Nephron (organoid): ENCODE measurements at regions not wholly inside any gene's neighbourhood (a gene's known extent, or its start where the extent isn't known, plus 50 kb on each side); places are given as distances from the start of the nearest gene placed in this dataset.

Source experiments
- H3K27ac Mint-ChIP-seq, 3 experiments: 2 replicates each; pipeline ENCODE4 v1.8.0; 2020; ENCODE audit warnings: mixed read lengths in 3 of 3, mild to moderate bottlenecking in 2 of 3, moderate library complexity in 1 of 3
- H3K27me3 Mint-ChIP-seq: 2 replicates; pipeline ENCODE4 v1.8.0; 2021; ENCODE audit warnings: low read depth, mild to moderate bottlenecking, moderate library complexity, mixed read lengths
- H3K36me3 Mint-ChIP-seq: 2 replicates; pipeline ENCODE4 v1.8.0; 2020; ENCODE audit warnings: low read depth, mixed read lengths
- H3K4me1 Mint-ChIP-seq: 2 replicates; pipeline ENCODE4 v1.8.0; 2020; ENCODE audit warnings: mixed read lengths
- H3K4me3 Mint-ChIP-seq, 3 experiments: 2 replicates each; pipeline ENCODE4 v1.8.0; 2020; ENCODE audit warnings: mild to moderate bottlenecking in 3 of 3, mixed read lengths in 3 of 3, moderate library complexity in 2 of 3
- H3K9me3 Mint-ChIP-seq: 2 replicates; pipeline ENCODE4 v1.8.0; 2020; ENCODE audit warnings: mixed read lengths
- CTCF ChIP-seq, 3 experiments: fragments of 200-600 bp; sonication (generic); IDR thresholded peaks; one replicate each; pipeline ENCODE4 v1.5.0; 2021; ENCODE audit warnings: antibody characterized with exemption in 3 of 3; ENCODE audit not compliant: unreplicated experiment in 3 of 3

- H3K36me3 Mint-ChIP-seq = no peaks in the 10 kb centered on the region
- H3K4me3 Mint-ChIP-seq = no peak overlapping the region
- peaks cover 18% of the 10 kb centered on the region for H3K9me3 Mint-ChIP-seq
- H3K4me1 Mint-ChIP-seq = peaks cover 26% of the 10 kb centered on the region
- no peak overlapping the region for H3K27ac Mint-ChIP-seq
- H3K27me3 Mint-ChIP-seq = no peaks in the 10 kb centered on the region
- no peak for TF ChIP-seq CTCF (IDR thresholded peaks at IDR 0.05; ENCODE audit: unreplicated experiment in 3 of 3)
Measured at GRCh38 chr12:92583910-92584309, 118.9 kb upstream of the PLEKHG7 start.

- Mint-ChIP-seq H3K27me3 (no peaks in the 10 kb centered on the region), H3K36me3 (no peaks in the 10 kb centered on the region), H3K4me1 (peaks cover 26% of the 10 kb centered on the region), H3K27ac (peak overlapping the region; percentile 16 to 86 (median 72)), H3K9me3 (peaks cover 18% of the 10 kb centered on the region), H3K4me3 (peak overlapping the region in 1 of 3 experiments; percentile 40)
- TF ChIP-seq CTCF (IDR thresholded peaks at IDR 0.05; ENCODE audit: unreplicated experiment in 3 of 3) = no peak
Measured at GRCh38 chr12:92582893-92583292, 119.9 kb upstream of the PLEKHG7 start.

- peak overlapping the region; percentile 16 to 86 (median 72) for H3K27ac Mint-ChIP-seq
- H3K27me3 Mint-ChIP-seq = no peaks in the 10 kb centered on the region
- no peak for TF ChIP-seq CTCF (IDR thresholded peaks at IDR 0.05; ENCODE audit: unreplicated experiment in 3 of 3)
- H3K4me3 Mint-ChIP-seq = peak overlapping the region in 1 of 3 experiments; percentile 40
- no peaks in the 10 kb centered on the region for H3K36me3 Mint-ChIP-seq
- H3K9me3 Mint-ChIP-seq = peaks cover 18% of the 10 kb centered on the region
- peaks cover 26% of the 10 kb centered on the region for H3K4me1 Mint-ChIP-seq
Measured at GRCh38 chr12:92582475-92582874, 120.3 kb upstream of the PLEKHG7 start.

GRCh38 chr12:92581604-92582003 lies 121.2 kb upstream of the PLEKHG7 start:
- Mint-ChIP-seq H3K4me3 (peak overlapping the region in 1 of 3 experiments; percentile 12), H3K36me3 (no peaks in the 10 kb centered on the region), H3K27ac (peak overlapping the region; percentile 3 to 86 (median 72)), H3K4me1 (peaks cover 26% of the 10 kb centered on the region), H3K27me3 (no peaks in the 10 kb centered on the region), H3K9me3 (peaks cover 15% of the 10 kb centered on the region)
- TF ChIP-seq CTCF (IDR thresholded peaks at IDR 0.05; ENCODE audit: unreplicated experiment in 3 of 3) = no peak

GRCh38 chr12:92574911-92575570 lies 127.7 kb upstream of the PLEKHG7 start:
- H3K27me3 Mint-ChIP-seq = no peaks in the 10 kb centered on the region
- no peaks in the 10 kb centered on the region for H3K9me3 Mint-ChIP-seq
- TF ChIP-seq CTCF (IDR thresholded peaks at IDR 0.05; ENCODE audit: unreplicated experiment in 3 of 3) = no peak
- H3K36me3 Mint-ChIP-seq = no peaks in the 10 kb centered on the region
- no peak overlapping the region for H3K4me3 Mint-ChIP-seq
- H3K4me1 Mint-ChIP-seq = peaks cover 18% of the 10 kb centered on the region
- H3K27ac Mint-ChIP-seq = peak overlapping the region; percentile 24 to 86 (median 26)
